T-helper 1 cell treated with Interleukin-12 subunit alpha and Interleukin-12 subunit beta and Interleukin-4 antibody, amounts not matched to agents 30 μg/mL and 1 μg/mL, for 36 hours (primary cell): ENCODE measurements at regions not wholly inside any gene's neighbourhood (a gene's known extent, or its start where the extent isn't known, plus 50 kb on each side); places are given as distances from the start of the nearest gene placed in this dataset.

ENCODE experiments used
- H3K27ac Mint-ChIP-seq: one replicate; pipeline ENCODE4 v1.8.0; 2021; ENCODE audit warnings: mild to moderate bottlenecking, mixed read lengths
- H3K27me3 Mint-ChIP-seq: one replicate; pipeline ENCODE4 v1.8.0; 2021; ENCODE audit warnings: low read depth, mixed read lengths
- H3K36me3 Mint-ChIP-seq: one replicate; pipeline ENCODE4 v1.8.0; 2021; ENCODE audit warnings: low read depth, mixed read lengths
- H3K4me1 Mint-ChIP-seq: one replicate; pipeline ENCODE4 v1.8.0; 2021; ENCODE audit warnings: low read depth, mixed read lengths
- H3K4me3 Mint-ChIP-seq: one replicate; pipeline ENCODE4 v1.8.0; 2021; ENCODE audit warnings: mild to moderate bottlenecking, moderate library complexity, mixed read lengths
- H3K9me3 Mint-ChIP-seq: one replicate; pipeline ENCODE4 v1.8.0; 2021; ENCODE audit warnings: mixed read lengths

- Mint-ChIP-seq H3K9me3 (peaks cover 3% of the 10 kb centered on the region), H3K27me3 (no peaks in the 10 kb centered on the region), H3K27ac (no peak overlapping the region), H3K4me1 (no peaks in the 10 kb centered on the region), H3K36me3 (peaks cover 3% of the 10 kb centered on the region), H3K4me3 (no peak overlapping the region)
Observed at GRCh38 chr5:67318746-67319145, 122.1 kb upstream of the CD180 start.

- no peak overlapping the region for H3K4me3 Mint-ChIP-seq
- H3K9me3 Mint-ChIP-seq = peaks cover 5% of the 10 kb centered on the region
- H3K27me3 Mint-ChIP-seq = no peaks in the 10 kb centered on the region
- no peaks in the 10 kb centered on the region for H3K4me1 Mint-ChIP-seq
- no peak overlapping the region for H3K27ac Mint-ChIP-seq
- H3K36me3 Mint-ChIP-seq = peaks cover 3% of the 10 kb centered on the region
Observed at GRCh38 chr5:67317603-67318002, 121.0 kb upstream of the CD180 start.

GRCh38 chr5:67316695-67317094, 120.1 kb upstream of the CD180 start:
- H3K4me3 Mint-ChIP-seq = no peak overlapping the region
- peaks cover 3% of the 10 kb centered on the region for H3K36me3 Mint-ChIP-seq
- H3K27me3 Mint-ChIP-seq = no peaks in the 10 kb centered on the region
- H3K4me1 Mint-ChIP-seq = no peaks in the 10 kb centered on the region
- H3K27ac Mint-ChIP-seq = no peak overlapping the region
- peaks cover 8% of the 10 kb centered on the region for H3K9me3 Mint-ChIP-seq

GRCh38 chr5:67315082-67315989, 118.7 kb upstream of the CD180 start:
- H3K4me1 Mint-ChIP-seq = no peaks in the 10 kb centered on the region
- H3K9me3 Mint-ChIP-seq = peaks cover 8% of the 10 kb centered on the region
- H3K36me3 Mint-ChIP-seq = peaks cover 3% of the 10 kb centered on the region
- H3K27me3 Mint-ChIP-seq = no peaks in the 10 kb centered on the region
- no peak overlapping the region for H3K4me3 Mint-ChIP-seq
- no peak overlapping the region for H3K27ac Mint-ChIP-seq

- H3K4me3 Mint-ChIP-seq = no peak overlapping the region
- H3K4me1 Mint-ChIP-seq = peaks cover 7% of the 10 kb centered on the region
- peaks cover 8% of the 10 kb centered on the region for H3K9me3 Mint-ChIP-seq
- H3K36me3 Mint-ChIP-seq = peaks cover 3% of the 10 kb centered on the region
- H3K27me3 Mint-ChIP-seq = no peaks in the 10 kb centered on the region
- no peak overlapping the region for H3K27ac Mint-ChIP-seq
Observed at GRCh38 chr5:67311701-67312100, 115.1 kb upstream of the CD180 start.

GRCh38 chr5:67311208-67311607, 114.6 kb upstream of the CD180 start:
- H3K36me3 Mint-ChIP-seq = peaks cover 3% of the 10 kb centered on the region
- no peak overlapping the region for H3K4me3 Mint-ChIP-seq
- no peak overlapping the region for H3K27ac Mint-ChIP-seq
- peaks cover 8% of the 10 kb centered on the region for H3K9me3 Mint-ChIP-seq
- no peaks in the 10 kb centered on the region for H3K27me3 Mint-ChIP-seq
- peaks cover 11% of the 10 kb centered on the region for H3K4me1 Mint-ChIP-seq

- peaks cover 7% of the 10 kb centered on the region for H3K9me3 Mint-ChIP-seq
- no peak overlapping the region for H3K4me3 Mint-ChIP-seq
- H3K4me1 Mint-ChIP-seq = peaks cover 14% of the 10 kb centered on the region
- H3K27me3 Mint-ChIP-seq = no peaks in the 10 kb centered on the region
- peaks cover 3% of the 10 kb centered on the region for H3K36me3 Mint-ChIP-seq
- H3K27ac Mint-ChIP-seq = no peak overlapping the region
Observed at GRCh38 chr5:67310740-67311139, 114.1 kb upstream of the CD180 start.

- Mint-ChIP-seq H3K27me3 (no peaks in the 10 kb centered on the region), H3K4me3 (no peak overlapping the region), H3K4me1 (peaks cover 16% of the 10 kb centered on the region), H3K9me3 (peaks cover 5% of the 10 kb centered on the region), H3K27ac (no peak overlapping the region), H3K36me3 (peaks cover 3% of the 10 kb centered on the region)
Observed at GRCh38 chr5:67310169-67310568, 113.6 kb upstream of the CD180 start.

GRCh38 chr5:67308988-67309688, 112.5 kb upstream of the CD180 start:
- H3K4me3 Mint-ChIP-seq = no peak overlapping the region
- peaks cover 5% of the 10 kb centered on the region for H3K9me3 Mint-ChIP-seq
- peaks cover under 1% of the 10 kb centered on the region for H3K36me3 Mint-ChIP-seq
- H3K27me3 Mint-ChIP-seq = no peaks in the 10 kb centered on the region
- H3K27ac Mint-ChIP-seq = no peak overlapping the region
- peaks cover 16% of the 10 kb centered on the region for H3K4me1 Mint-ChIP-seq

- Mint-ChIP-seq H3K27ac (no peak overlapping the region), H3K27me3 (no peaks in the 10 kb centered on the region), H3K36me3 (no peaks in the 10 kb centered on the region), H3K9me3 (no peaks in the 10 kb centered on the region), H3K4me3 (no peak overlapping the region), H3K4me1 (peaks cover 16% of the 10 kb centered on the region)
Observed at GRCh38 chr5:67306965-67307607, 110.5 kb upstream of the CD180 start.

- no peak overlapping the region for H3K4me3 Mint-ChIP-seq
- peaks cover 16% of the 10 kb centered on the region for H3K4me1 Mint-ChIP-seq
- no peaks in the 10 kb centered on the region for H3K36me3 Mint-ChIP-seq
- H3K27ac Mint-ChIP-seq = peak overlapping the region; percentile 23
- H3K9me3 Mint-ChIP-seq = no peaks in the 10 kb centered on the region
- no peaks in the 10 kb centered on the region for H3K27me3 Mint-ChIP-seq
Observed at GRCh38 chr5:67305913-67306710, 109.5 kb upstream of the CD180 start.

- Mint-ChIP-seq H3K4me3 (no peak overlapping the region), H3K9me3 (no peaks in the 10 kb centered on the region), H3K27ac (no peak overlapping the region), H3K4me1 (peaks cover 16% of the 10 kb centered on the region), H3K36me3 (no peaks in the 10 kb centered on the region), H3K27me3 (no peaks in the 10 kb centered on the region)
Observed at GRCh38 chr5:67305401-67305800, 108.8 kb upstream of the CD180 start.

GRCh38 chr5:67303356-67303755, 106.8 kb upstream of the CD180 start:
- Mint-ChIP-seq H3K27ac (no peak overlapping the region), H3K9me3 (no peaks in the 10 kb centered on the region), H3K27me3 (peaks cover 4% of the 10 kb centered on the region), H3K4me3 (no peak overlapping the region), H3K4me1 (peaks cover 16% of the 10 kb centered on the region), H3K36me3 (no peaks in the 10 kb centered on the region)

GRCh38 chr5:67301285-67301903, 104.8 kb upstream of the CD180 start:
- Mint-ChIP-seq H3K27me3 (peaks cover 4% of the 10 kb centered on the region), H3K4me1 (peaks cover 6% of the 10 kb centered on the region), H3K9me3 (no peaks in the 10 kb centered on the region), H3K27ac (no peak overlapping the region), H3K4me3 (no peak overlapping the region), H3K36me3 (no peaks in the 10 kb centered on the region)
